ENCODE measurements at regions not wholly inside any gene's neighbourhood (a gene's known extent, or its start where the extent isn't known, plus 50 kb on each side); places are given as distances from the start of the nearest gene placed in this dataset.

DNA sequence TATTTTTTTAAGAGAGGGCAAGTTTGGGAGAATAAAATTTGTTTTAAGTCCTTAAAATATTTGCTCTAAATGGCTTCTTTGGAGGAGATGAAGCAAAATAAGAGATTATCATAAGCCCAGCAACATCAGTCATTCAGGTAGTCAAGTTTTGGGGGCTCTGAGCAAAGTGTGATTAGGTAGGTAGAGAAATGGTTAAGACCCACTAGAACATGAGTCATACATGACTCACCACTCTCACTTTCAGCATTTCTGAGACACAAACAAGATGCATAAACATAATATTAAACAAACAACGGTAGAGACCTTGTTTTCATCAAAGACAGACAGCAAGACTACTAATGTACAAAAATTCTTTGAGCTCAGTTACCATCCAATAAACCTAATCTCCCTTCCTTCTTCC, 272.2 kb downstream of the LMO4 start:
- H3K9me3 ChIP-seq (ENCODE audit: low read length) = no peaks in the 10 kb centered on the region
- H3K4me2 ChIP-seq (ENCODE audit: low read length) = no peak overlapping the region
- no peaks in the 10 kb centered on the region for H3K9me2 ChIP-seq (replicated peaks; ENCODE audit: low read length)
- ATAC-seq = no peak
- intact Hi-C loops (cut with micrococcal nuclease) = no loop called here
- H3K27ac ChIP-seq (ENCODE audit: low read length) = no peak overlapping the region
- H3K4me1 ChIP-seq (ENCODE audit: insufficient read depth, low read length) = peaks cover 9% of the 10 kb centered on the region; the same call in 1 of the 2 replicates
- H3K79me2 ChIP-seq (ENCODE audit: low read length) = no peaks in the 10 kb centered on the region
- no peak overlapping the region for H2AFZ ChIP-seq (ENCODE audit: low read length)
- DNase-seq = peak; percentile 37
- H3K36me3 ChIP-seq (ENCODE audit: low read depth, low read length) = no peaks in the 10 kb centered on the region
- no peaks in the 10 kb centered on the region for H3K27me3 ChIP-seq (ENCODE audit: low read length)
- ChIA-PET CTCF (no interaction called here), POLR2A (ENCODE audit: unreplicated experiment) (interaction anchor here (0.7 kb wide), 1 partner anchor 366 kb away, joined by 4 read pairs; no protein-coding TSS in a partner anchor)
- H3K4me3 ChIP-seq (ENCODE audit: low read length) = no peak overlapping the region
- H3F3A ChIP-seq (ENCODE audit: low read length, unreplicated experiment) = no peaks in the 10 kb centered on the region
- no peak overlapping the region for H3K9ac ChIP-seq (ENCODE audit: low read length)
- H4K20me1 ChIP-seq (ENCODE audit: low read length) = no peaks in the 10 kb centered on the region
- TF ChIP-seq EZH2 (IDR thresholded peaks at IDR 0.05; ENCODE audit: low read length, unreplicated experiment) = no peak
- TF ChIP-seq EZH2phosphoT487 (IDR thresholded peaks at IDR 0.05; ENCODE audit: borderline replicate concordance, low read length) = no peak
- TF ChIP-seq, protein P1, sequence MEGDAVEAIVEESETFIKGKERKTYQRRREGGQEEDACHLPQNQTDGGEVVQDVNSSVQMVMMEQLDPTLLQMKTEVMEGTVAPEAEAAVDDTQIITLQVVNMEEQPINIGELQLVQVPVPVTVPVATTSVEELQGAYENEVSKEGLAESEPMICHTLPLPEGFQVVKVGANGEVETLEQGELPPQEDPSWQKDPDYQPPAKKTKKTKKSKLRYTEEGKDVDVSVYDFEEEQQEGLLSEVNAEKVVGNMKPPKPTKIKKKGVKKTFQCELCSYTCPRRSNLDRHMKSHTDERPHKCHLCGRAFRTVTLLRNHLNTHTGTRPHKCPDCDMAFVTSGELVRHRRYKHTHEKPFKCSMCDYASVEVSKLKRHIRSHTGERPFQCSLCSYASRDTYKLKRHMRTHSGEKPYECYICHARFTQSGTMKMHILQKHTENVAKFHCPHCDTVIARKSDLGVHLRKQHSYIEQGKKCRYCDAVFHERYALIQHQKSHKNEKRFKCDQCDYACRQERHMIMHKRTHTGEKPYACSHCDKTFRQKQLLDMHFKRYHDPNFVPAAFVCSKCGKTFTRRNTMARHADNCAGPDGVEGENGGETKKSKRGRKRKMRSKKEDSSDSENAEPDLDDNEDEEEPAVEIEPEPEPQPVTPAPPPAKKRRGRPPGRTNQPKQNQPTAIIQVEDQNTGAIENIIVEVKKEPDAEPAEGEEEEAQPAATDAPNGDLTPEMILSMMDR (conservative IDR thresholded peaks at IDR 0.05; ENCODE audit: low read depth, low read length) = no peak
- BruUV-seq (replicated peaks) = no TSS peak

DNA sequence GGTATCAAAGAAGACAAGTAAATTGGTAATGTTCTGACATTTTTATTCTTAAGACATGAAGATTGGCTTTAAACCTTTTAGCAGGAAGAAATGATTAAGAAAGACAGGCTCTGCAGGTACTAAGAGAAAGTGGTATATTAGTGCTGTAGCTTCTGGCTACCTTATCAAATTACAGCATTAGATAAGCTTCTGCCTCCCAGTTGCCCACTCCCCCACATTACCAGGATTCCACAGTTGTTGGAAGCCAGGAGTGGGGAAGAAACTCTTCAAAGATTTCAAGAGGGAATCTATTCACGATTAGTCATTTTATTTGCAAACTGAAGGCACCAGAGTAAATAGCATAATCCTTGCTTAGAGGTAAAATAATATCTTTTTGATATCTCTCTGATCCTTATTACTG, 274.9 kb downstream of the LMO4 start:
- no peaks in the 10 kb centered on the region for H3K36me3 ChIP-seq (ENCODE audit: low read depth, low read length)
- TF ChIP-seq EZH2 (IDR thresholded peaks at IDR 0.05; ENCODE audit: low read length, unreplicated experiment) (no peak), EZH2phosphoT487 (IDR thresholded peaks at IDR 0.05; ENCODE audit: borderline replicate concordance, low read length) (no peak)
- TF ChIP-seq, protein P1 (conservative IDR thresholded peaks at IDR 0.05; ENCODE audit: low read depth, low read length) = no peak
- no peak overlapping the region for H3K4me3 ChIP-seq (ENCODE audit: low read length)
- intact Hi-C loops (cut with micrococcal nuclease) = no loop called here
- H3K9me2 ChIP-seq (replicated peaks; ENCODE audit: low read length) = no peaks in the 10 kb centered on the region
- BruUV-seq (replicated peaks) = no TSS peak
- peaks cover 9% of the 10 kb centered on the region; the same call in 1 of the 2 replicates for H3K4me1 ChIP-seq (ENCODE audit: insufficient read depth, low read length)
- no peak overlapping the region for H3K27ac ChIP-seq (ENCODE audit: low read length)
- H3K79me2 ChIP-seq (ENCODE audit: low read length) = no peaks in the 10 kb centered on the region
- H4K20me1 ChIP-seq (ENCODE audit: low read length) = no peaks in the 10 kb centered on the region
- H3K9ac ChIP-seq (ENCODE audit: low read length) = no peak overlapping the region
- ChIA-PET POLR2A (ENCODE audit: unreplicated experiment) (no interaction called here), CTCF (no interaction called here)
- ATAC-seq (peak; percentile 35; the same call in 1 of the 2 replicates), DNase-seq (peak; percentile 18)
- H3K4me2 ChIP-seq (ENCODE audit: low read length) = no peak overlapping the region
- H3F3A ChIP-seq (ENCODE audit: low read length, unreplicated experiment) = no peaks in the 10 kb centered on the region
- H3K9me3 ChIP-seq (ENCODE audit: low read length) = no peaks in the 10 kb centered on the region
- H2AFZ ChIP-seq (ENCODE audit: low read length) = no peak overlapping the region
- no peaks in the 10 kb centered on the region for H3K27me3 ChIP-seq (ENCODE audit: low read length)

DNA sequence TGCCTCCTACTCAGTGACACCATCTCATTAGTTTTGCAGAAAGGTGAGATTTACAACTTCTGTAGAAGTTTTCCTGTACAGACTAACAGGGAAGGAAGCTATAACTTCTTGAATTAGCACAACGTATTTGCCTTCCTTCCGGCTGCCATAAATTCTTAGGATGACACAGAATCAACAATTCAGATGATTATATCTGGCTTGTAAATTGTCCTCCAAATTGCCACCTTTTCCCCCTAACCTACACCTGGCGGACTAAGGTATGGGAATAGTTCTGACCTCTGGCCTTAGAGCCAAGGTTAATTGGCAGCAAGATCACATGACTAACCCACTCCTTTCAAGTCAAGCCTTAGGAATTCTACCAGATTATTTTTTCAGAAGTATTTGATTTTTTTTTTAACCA, 284.3 kb downstream of the LMO4 start:
- intact Hi-C loops (cut with micrococcal nuclease) = no loop called here
- Histone ChIP-seq H3K79me2 (ENCODE audit: low read length) (no peaks in the 10 kb centered on the region), H3F3A (ENCODE audit: low read length, unreplicated experiment) (no peaks in the 10 kb centered on the region), H3K36me3 (ENCODE audit: low read depth, low read length) (no peaks in the 10 kb centered on the region), H3K4me3 (ENCODE audit: low read length) (no peak overlapping the region), H3K27ac (ENCODE audit: low read length) (no peak overlapping the region), H3K9me3 (ENCODE audit: low read length) (no peaks in the 10 kb centered on the region), H3K27me3 (ENCODE audit: low read length) (no peaks in the 10 kb centered on the region), H3K9me2 (replicated peaks; ENCODE audit: low read length) (no peaks in the 10 kb centered on the region), H4K20me1 (ENCODE audit: low read length) (no peaks in the 10 kb centered on the region), H2AFZ (ENCODE audit: low read length) (no peak overlapping the region; the same call in 1 of the 2 replicates), H3K4me2 (ENCODE audit: low read length) (no peak overlapping the region), H3K4me1 (ENCODE audit: insufficient read depth, low read length) (no peaks in the 10 kb centered on the region), H3K9ac (ENCODE audit: low read length) (no peak overlapping the region)
- no TSS peak for BruUV-seq (replicated peaks)
- POLR2A ChIA-PET (ENCODE audit: unreplicated experiment) = no interaction called here
- no peak for TF ChIP-seq EZH2phosphoT487 (IDR thresholded peaks at IDR 0.05; ENCODE audit: borderline replicate concordance, low read length)
- TF ChIP-seq, protein P1 (conservative IDR thresholded peaks at IDR 0.05; ENCODE audit: low read depth, low read length) = no peak
- TF ChIP-seq EZH2 (IDR thresholded peaks at IDR 0.05; ENCODE audit: low read length, unreplicated experiment) = no peak
- DNase-seq = peak; percentile 10
- CTCF ChIA-PET = no interaction called here
- ATAC-seq = peak; percentile 35

Measured in PC-3 (cell line).